Amniotic epithelial cell (primary cell): ENCODE measurements at regions not wholly inside any gene's neighbourhood (a gene's known extent, or its start where the extent isn't known, plus 50 kb on each side); places are given as distances from the start of the nearest gene placed in this dataset.
A peak's percentile ranks its signal among the peaks of the same experiment; 100 is the strongest.

Experiments
- DNase-seq: peaks from one replicate; pipeline ENCODE4 v3.0.0-alpha.2; 2010; ENCODE audit warnings: low read depth

DNA sequence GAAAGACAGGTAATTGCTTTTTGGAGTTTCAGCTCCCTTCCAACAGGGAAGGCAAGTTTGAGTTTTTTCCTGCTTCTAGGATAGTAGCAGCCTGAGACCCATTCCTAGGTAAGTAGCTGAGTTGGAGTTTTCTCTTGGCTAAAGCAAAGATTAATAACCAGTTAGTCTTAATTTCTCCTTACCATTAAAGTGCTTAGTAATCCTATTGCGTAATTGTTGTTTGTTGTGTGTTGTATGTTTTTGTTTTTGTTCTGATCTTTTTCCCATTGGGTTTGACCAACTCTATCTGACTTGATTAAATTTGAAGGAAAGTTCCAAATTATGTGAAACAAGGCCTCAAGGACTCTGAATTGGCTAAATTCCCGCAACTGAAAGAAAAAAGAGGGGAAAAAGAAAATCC is 83.5 kb downstream of the TBX22 start:
- DNase-seq: no peak

DNA sequence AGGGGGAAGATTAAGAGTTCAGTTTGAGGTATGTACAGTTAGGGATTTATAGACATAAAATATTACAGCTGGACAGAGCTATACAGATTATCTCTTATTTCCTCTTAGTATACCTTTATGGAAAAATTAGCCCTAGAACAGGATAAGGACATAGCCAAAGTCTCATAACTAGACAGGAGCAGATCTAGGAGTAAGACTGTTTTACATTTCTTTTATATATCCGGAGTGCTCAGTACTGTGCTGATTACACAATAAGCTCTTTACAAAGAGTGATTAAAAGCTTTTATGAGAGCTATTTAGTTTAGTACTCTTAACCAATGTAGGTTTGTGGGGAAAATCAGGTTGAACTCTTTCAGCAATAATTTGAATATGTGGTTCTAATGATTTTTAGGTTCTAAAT is 105.8 kb downstream of the TBX22 start:
- DNase-seq: no peak

DNA sequence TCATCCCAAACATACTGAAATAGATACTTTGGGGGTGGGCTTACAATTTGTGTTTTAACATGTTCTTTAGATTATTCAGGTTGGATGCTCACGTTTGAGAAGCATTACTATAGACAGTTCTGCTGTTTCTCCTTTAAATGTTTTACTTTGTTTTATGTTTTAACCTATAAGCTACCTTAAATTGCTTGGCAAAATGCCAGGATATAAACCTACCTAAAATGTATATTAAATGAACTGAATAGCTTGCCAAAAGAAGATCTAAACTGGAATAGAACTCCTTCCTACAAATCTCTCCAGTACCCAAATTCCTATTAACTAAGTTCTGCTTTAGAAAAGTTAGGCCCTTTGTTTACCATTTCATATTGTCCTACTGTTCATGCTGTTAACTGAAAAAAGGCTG is 124.4 kb downstream of the TBX22 start:
- DNase-seq: no peak

DNA sequence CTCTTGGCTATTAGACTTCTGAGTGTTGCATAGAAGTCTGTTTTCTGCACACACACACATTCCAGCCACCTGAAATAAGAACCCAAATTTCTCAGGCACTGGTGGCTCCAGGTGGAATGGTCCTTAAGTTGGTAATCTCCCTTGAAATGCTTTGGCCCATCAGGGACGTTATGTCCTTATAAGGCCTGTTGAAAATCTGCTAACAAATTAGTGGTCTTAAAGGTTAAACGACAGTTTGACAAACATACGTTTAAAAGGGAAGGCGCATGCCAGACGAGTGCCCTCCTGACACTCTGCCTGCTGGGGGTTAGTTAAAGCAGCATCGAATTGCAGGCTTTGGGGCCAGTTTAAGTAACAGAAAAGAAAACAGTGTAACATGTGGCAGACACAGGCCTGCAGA is 125.0 kb downstream of the TBX22 start:
- DNase-seq: no peak

DNA sequence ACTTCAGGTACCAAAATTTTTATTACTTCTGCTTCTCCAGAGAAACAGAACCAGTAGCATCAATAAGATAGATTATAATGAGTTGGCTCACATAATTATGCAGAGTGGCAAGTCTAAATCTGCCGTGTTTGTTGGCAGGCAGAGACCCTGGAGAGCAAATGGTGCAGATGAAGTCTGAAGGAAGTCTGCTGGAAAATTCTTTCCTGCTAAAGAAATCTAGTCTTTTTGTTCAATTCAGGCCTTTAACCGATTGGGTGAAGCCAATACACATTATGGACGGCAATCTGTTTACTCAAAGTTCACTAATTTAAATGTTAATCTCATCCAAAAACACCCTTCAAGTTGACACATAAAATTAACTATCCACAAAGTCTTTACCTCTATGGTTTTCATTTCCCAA is 156.0 kb downstream of the TBX22 start:
- no peak for DNase-seq

DNA sequence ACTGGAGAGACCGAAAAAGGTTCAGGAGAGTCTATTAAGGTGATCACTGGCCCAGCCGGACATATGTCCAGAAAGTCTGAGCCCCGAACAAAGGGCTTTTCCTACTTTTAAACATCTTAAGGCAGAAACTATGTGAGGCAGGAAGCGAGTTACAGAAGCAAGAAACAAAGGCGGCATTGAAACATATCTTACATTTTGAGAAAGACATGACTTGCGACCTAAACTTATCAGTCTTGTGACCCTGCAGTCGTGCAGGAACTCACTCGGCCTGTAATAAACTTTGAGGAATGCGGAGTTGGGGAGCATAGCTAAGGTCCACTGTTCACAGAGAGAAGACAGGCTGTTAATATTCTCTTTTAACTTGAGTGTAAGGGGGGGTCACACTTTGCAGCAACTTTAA is 158.7 kb downstream of the TBX22 start:
- DNase-seq: no peak

DNA sequence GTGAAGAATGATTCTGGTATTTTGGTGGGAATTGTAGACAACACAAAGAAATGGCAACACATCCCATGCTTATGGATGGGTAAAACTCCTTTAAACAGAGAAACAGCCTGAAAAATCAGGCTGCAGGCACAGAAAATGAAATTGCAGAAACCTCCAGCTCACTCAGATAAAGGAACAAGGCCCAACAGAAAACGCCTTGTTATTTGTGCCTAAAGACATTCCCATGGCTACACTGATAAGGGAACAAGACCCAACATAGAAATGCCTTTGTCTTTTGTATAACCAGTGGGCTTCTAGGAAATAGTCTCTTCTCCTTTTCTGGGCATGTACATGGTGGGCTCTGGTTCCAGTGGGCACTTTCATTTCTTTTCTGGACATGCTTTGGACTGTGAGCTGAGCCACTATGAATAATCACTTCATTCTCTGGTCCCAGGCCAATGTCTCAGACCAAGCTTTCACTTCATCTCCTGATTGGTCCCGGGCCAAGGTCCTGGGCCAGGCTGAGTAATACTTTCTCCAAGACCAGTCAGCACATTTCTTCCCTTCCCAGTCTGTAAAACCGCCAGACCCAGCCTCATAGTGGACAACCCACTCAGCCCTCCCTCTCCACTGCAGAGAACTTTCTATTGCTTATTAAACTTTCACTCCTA is 160.5 kb downstream of the TBX22 start:
- DNase-seq: no peak

DNA sequence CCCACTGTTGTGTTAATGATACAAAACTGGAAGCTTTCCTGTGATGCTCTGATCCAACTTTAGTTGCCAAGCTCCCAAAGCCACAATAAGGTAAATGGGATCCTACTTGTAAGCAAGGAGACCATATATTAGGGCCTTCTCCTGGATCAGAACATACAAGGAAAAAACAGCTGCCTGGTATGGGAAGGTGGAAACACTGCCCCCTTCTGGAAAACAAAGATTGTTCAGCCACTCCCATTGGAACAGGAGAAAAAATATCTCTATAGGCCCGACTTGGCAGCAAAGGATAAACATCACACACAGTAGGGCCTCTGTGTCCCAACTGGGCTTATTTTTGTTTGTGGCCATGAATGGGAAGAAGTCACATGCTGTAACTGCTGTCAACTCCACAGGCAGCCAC is 166.5 kb downstream of the TBX22 start:
- DNase-seq: no peak

DNA sequence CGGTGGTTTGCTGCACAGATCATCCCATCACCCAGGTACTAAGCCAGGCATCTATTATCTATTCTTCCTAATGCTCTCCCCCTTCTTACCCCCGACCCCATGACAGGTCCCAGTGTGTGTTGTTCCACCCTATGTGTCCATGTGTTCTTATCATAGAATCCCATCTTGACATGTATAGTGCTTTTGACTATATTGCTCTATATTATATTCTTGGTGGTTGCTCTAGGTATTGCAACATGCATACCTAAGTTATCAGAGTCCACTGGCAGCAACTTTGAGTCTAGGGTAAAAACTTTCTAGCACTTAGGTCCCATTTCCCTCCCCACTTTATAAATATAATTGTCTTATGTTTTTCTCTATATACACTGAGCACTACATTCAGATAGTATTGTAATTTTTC is 170.3 kb downstream of the TBX22 start:
- no peak for DNase-seq

DNA sequence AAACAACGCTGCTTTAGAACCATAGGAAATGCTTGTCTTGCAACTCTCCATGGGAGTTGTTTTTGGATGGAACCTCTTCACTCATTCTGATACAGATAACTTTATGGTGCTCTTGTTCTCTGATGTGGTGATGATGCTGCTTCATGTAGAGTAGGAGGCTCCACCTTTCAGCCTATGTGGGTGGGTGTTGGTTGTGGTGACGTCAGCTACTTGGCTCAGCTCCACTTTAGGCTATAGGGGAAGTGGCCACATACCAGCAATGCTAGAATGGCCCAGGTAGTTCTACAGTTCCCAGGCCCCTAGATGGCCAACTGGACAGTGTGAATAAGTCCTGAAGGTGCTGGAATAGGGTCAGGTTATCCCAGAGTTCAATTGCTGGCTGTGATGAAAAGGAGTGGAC is 192.1 kb downstream of the TBX22 start:
- no peak for DNase-seq

DNA sequence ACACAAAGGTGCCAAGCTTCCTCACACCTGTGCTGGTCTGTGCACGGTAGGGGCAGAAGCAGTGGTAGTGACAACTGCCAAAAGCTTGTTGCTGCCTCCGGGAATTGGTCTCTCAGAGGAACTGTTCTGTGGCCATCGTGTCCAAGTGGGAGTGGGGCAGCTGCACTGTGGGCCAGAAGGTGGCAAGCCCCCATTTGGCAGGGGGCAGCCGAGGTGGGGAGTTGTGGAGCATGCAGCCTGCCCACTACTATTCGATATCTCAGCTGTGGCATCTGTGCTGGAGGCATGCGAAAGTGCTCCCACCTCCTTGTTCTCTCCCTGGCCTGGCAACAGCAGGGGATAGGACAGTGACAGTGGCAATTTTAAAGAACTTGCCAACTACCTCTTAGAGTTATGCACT is 192.8 kb downstream of the TBX22 start:
- DNase-seq: no peak

DNA sequence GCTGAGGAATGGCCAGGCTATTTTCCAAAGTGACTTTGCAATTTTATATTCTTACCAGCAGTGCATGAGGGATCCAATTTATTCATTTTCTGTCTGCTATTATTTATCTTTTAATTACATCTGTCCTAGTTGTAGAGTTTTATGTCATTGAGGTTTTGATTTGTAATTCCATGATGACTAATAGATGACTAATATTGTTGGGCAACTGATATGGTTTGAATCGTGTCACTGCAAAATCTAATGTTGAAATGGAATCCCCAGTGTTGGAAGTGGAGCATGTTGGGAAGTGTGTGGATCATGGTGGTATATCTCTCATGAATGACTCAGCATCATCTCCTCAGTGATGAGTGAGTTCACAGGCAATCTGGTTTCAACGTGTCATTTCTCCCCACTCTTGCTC is 201.5 kb downstream of the TBX22 start:
- DNase-seq: peak; percentile 1

DNA sequence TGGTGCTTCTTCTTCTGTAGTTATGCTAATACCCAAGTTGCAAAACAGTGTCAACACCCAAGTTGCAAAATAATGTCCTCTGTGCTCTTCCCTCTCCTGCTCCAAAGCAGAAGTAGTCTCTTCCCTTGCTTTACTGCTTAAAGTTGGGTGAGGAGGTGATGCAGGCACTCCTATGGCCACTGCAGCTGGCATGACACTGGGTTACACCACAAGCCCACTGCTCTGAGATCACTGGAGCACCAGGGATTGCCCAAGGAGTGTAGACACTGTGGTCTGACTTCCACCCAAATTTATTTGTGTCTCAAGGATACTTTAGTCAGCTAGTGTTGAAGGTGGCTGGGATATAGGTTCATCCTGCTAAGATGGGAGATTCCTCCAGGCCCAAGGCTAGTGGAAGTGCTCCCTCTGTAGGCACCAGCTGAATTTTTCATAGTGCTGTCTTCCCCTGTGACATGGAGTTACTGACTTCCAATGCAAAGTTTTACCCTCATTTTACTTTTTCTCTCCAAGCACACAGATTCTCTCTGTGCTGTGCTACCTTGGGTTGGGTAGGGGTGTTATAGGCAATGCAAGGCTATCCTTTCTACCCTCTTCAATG is 196.2 kb upstream of the TENT5D start:
- DNase-seq: no peak

DNA sequence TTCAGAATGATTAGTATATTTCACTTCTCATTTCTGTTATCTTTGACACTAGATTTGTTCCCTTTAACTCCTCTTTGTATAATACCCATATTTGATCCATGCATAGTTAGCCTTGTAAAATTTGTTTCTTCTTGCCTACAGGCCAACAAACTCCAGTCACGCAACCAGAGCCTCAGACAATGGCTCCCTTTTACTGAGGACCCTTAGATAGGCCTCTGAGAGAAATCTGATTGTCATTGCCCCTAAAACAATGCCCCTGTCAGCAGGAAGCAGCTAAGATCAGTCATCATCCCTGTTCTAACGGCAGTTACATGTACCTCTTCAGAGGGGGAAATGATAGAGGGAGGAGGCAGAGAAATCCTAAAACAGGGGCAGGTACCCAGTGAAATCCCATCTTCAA is 190.6 kb upstream of the TENT5D start:
- no peak for DNase-seq

DNA sequence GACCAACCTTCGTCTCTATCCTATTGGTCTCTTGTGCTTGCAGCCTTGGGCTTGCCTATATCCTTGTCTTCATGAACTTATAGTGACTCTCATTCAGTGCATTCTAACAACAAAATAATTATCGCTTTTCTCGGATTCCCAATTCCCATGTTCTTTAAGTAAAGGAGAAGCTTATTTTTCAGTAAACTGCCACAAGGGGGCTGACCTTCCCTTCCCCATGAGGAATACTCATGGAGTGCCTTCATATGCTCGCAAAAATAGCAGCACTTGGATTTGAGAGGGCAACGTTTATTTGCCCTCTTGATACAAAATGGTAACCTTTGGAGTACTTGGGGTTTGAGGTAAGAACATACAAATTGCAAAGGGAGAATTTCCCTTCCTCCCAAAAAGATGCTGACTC is 183.2 kb upstream of the TENT5D start:
- no peak for DNase-seq

DNA sequence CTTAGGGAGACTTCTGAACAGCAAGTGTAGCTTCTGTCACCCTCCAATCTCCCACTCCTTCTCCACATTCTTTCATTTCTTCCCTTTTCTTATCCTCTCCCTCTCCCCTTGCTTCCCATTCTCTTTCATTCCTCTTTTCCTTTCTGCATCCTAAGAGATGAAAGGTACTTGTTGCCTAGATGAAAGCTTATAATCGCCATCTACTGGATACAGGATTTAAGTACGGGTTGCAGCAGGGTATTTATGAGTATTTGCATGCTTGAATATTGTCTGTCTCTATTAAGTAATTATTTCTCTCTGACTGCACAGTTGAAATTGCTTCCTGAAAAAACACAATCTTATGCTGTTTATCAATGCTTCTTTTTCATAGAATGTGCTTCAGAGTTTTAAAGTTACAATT is 174.0 kb upstream of the TENT5D start:
- DNase-seq: no peak

DNA sequence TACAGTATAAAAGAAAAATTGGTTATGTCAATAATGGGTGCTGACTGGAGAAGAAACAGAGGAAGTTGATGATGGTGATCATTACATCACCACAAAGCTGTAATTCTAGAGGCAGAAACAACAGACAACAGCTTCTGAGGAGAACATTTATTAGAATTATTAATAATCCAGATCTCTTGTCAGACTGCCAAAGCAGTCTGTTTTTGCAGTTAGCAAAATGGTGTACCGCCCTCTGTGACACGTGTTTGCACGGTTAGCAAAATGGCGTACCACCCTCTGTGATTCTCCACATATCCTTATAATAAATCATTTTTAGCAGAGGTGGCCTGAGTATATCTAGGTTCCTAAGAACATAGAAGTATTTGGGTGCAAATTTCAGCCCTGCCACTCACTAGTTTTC is 154.0 kb upstream of the TENT5D start:
- no peak for DNase-seq

DNA sequence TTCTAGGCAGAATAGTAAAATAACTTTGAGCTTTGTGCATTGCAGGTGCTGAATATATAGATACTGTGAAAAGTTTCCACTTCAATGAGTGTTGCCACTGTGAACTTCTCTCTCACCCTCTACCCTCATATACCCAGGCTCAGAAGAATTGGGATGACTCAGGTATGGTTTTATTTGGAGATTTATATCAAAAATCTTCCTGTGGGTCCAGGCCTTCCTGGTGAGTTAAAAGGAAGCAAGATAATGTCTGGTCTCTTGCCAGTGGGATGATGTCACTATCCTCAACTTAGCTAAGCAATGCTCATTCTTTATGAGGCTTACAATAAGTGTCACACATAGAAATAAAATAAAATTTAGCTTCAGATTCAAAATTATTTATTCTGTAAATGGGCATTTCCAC is 153.3 kb upstream of the TENT5D start:
- no peak for DNase-seq

DNA sequence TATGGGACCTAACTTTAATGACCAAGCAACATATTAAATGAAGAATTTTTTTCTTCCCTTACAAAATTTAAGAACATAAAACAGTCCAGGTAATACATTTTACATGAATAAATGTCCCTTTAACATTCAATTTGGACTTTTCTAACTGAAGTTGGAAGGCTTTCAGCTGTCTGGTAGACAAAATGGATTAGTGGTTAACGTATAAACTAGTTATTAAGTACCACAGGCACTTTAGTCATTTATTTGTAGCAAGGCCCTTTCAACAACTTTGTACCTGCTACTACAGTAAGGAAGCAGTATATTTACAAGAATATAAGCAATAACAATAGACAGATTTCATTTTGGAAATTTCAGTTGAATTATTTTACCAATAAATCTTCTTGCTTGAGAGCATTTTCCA is 152.5 kb upstream of the TENT5D start:
- no peak for DNase-seq

DNA sequence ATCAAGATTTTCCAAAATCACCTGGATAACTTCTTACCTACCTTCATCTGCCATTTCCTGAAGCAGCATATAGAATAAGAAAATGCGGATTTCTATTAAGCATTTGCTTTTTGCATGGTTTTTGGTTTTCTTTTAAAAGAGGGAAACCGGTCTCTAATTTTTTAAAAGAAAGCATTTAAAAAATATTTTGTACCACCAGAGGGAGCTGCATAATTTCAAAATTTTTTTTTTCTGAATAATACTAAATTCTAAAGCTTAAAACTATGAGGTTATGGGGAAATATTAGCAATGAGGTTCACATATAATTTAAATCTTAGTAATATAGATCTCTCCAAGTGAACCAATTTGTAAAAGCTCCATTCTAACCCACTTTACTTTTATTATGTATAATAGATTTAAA is 137.7 kb upstream of the TENT5D start:
- DNase-seq: no peak

DNA sequence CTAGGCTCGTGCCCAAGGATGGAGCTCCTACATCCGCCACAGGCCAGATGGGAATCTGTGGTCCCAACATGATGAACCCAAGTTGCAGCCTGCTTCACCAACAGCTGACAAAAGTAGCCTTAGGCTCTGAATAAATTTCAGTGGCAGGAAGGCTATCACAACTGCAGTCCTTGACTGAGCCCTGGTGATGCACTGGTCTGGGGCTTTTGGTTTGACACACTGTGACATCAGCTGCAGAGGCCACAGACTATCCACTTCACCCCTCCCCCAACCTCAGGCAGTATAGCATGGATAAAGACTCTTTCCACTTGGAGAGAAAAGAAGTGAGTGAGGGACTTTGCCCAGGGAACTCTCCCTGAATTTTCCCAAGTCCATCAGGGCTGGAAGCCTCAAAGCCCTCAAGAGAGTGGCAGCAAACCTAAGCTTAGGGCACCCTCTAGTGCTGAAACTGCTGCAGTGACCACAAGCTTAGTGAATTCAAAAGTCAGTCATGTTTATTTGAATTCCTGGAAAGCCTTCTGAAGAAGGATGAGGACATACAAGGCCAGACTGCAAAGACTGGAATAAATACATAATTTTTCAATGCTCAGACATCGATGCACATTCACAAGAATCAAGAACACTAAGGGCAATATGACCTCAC is 135.0 kb upstream of the TENT5D start:
- DNase-seq: peak; percentile 3

DNA sequence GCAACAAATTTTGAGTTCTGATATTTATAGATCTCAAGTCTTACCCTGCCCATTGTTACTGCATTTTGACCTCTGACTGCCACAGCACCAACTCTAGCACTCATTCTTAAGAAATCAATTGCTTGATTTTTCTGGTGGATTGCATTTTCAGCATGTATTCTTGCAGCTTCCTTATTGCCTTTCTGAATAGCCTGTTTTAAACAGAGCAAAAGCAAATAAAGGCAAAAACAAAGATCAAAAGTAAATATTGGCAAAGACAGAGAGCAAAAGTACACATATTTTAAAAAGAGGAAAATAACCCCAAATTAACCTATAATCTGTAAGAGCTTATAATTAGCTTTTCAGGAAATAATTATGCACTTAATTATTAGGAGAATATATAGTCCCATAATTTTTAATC is 129.4 kb upstream of the TENT5D start:
- DNase-seq: no peak

DNA sequence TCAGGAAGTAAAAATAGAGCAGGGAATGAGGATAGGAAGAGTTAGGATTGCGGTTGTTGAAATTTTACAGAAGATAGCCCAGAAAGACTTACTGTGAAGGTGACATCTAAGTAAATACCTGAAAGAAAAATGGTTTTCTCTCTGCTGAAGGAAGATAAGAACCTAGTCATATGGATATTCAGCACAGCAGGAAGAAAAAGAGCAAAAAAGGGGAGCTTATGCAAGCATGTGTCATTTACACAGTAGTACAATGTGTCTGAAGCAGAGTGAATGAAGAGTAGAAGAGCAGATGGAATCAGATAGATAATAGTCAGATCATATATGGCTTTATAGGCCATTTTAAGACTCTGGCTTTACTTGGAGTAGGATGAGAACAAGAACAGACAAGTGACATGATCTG is 126.9 kb upstream of the TENT5D start:
- no peak for DNase-seq

DNA sequence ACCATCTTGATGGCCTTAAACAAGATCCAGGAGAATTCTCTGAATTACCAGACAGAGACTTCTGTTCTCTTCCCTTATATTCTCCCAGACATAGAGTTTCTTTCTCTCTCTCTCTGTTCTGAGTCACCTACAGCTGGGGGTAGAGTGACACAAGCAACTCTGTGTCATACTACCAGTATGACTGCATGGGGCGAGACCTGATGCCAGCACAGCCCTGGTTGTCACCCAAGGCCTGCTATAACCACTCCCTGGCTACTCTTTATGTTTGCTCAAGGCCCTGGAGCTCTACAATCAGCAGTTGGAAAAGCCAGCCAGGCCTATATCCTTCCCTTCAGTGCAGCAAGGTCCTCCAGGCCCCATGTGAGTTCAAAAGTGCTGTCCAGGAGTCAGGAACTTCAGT is 114.2 kb upstream of the TENT5D start:
- DNase-seq: no peak
